Epithelial cell of proximal tubule (primary cell): ENCODE measurements at regions not wholly inside any gene's neighbourhood (a gene's known extent, or its start where the extent isn't known, plus 50 kb on each side); places are given as distances from the start of the nearest gene placed in this dataset.
"Not testable (repeated sequence)": the region's sequence is repeated elsewhere in the genome, so short reads cannot be mapped to it uniquely, and the experiment has no call there.

Experiments
- DNase-seq: peaks from one replicate; pipeline ENCODE4 v3.0.0-alpha.2; 2011; ENCODE audit warnings: low read depth
- H3K4me3 ChIP-seq: 2 replicates; pipeline ENCODE4 v1.5.1; 2011; ENCODE audit warnings: low read depth, mild to moderate bottlenecking, low read length
- CTCF ChIP-seq: conservative IDR thresholded peaks from 2 replicates; pipeline ENCODE4 v1.5.1; 2012; ENCODE audit warnings: low read depth, mild to moderate bottlenecking, low read length

GRCh38 chr21:27352885-27353284 is 386.0 kb upstream of the ADAMTS5 start:
- DNase-seq, result no peak
- no peak overlapping the region for H3K4me3 ChIP-seq
- no peak for TF ChIP-seq CTCF

- no peak overlapping the region for H3K4me3 ChIP-seq
- peak; percentile 12 for DNase-seq
Measured at GRCh38 chr21:27346041-27346448, 379.2 kb upstream of the ADAMTS5 start.

GRCh38 chr21:27339902-27340301 is 373.0 kb upstream of the ADAMTS5 start:
- DNase-seq, result no peak
- H3K4me3 ChIP-seq, result no peak overlapping the region
- TF ChIP-seq CTCF, result no peak

More at GRCh38 chr21:27346041-27346448, 379.2 kb upstream of the ADAMTS5 start:
- TF ChIP-seq CTCF, result no peak

- not testable (repeated sequence) for DNase-seq, H3K4me3 ChIP-seq
Measured at GRCh38 chr21:27338007-27338406, 371.1 kb upstream of the ADAMTS5 start.

GRCh38 chr21:27333096-27333495 is 366.2 kb upstream of the ADAMTS5 start:
- no peak overlapping the region for H3K4me3 ChIP-seq
- DNase-seq, result no peak
- TF ChIP-seq CTCF, result no peak

GRCh38 chr21:27329255-27329851 is 362.5 kb upstream of the ADAMTS5 start:
- TF ChIP-seq CTCF, result no peak
- DNase-seq, result no peak
- H3K4me3 ChIP-seq, result no peak overlapping the region

GRCh38 chr21:27326301-27326700 is 359.4 kb upstream of the ADAMTS5 start:
- TF ChIP-seq CTCF, result no peak
- DNase-seq, result no peak
- H3K4me3 ChIP-seq, result no peak overlapping the region
